ENCODE measurements at regions not wholly inside any gene's neighbourhood (a gene's known extent, or its start where the extent isn't known, plus 50 kb on each side); places are given as distances from the start of the nearest gene placed in this dataset.
"Not testable (repeated sequence)": the region's sequence is repeated elsewhere in the genome, so short reads cannot be mapped to it uniquely, and the experiment has no call there.

DNA sequence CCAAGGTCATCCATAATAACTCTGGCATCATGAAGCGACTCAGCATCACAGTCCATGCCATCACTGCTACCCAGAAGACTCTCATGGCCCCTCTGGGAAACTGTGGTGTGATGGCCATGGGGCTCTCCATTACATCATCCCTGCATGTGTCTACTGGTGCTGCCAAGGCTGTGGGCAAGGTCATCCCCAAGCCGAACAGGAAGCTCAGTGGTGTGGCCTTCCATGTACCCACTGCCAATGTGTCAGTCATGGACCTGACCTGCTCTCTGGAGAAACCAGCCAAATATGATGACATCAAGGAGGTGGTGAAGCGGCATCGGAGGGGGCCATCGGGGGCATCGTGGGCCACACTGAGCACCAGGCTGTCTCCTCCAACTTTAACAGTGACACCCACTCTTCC lies 65.1 kb upstream of the ARHGAP29 start:
- DNase-seq (ENCODE audit: low spot score) = no peak

GRCh38 chr1:94301186-94301585 lies 63.8 kb upstream of the ARHGAP29 start:
- DNase-seq (ENCODE audit: low spot score) = no peak

DNA sequence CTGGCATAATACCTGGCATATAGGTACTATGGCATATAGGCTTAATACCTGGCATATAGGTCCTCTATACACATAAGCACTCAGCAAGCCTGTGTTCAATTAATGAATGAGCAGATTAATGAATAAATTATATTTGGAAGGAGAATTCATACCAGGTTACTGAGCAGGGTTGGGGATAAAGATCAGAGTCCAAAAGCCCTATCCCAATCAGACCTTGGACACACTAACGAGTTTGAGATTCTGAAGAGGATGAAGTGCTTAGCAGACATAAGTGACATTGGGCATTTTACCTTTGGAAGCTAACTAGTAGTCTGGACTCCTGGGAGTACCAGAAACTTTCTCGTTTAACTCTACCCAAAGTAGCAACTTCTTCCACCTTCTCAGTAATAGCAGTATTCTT lies 63.3 kb upstream of the ARHGAP29 start:
- DNase-seq (ENCODE audit: low spot score) = no peak

DNA sequence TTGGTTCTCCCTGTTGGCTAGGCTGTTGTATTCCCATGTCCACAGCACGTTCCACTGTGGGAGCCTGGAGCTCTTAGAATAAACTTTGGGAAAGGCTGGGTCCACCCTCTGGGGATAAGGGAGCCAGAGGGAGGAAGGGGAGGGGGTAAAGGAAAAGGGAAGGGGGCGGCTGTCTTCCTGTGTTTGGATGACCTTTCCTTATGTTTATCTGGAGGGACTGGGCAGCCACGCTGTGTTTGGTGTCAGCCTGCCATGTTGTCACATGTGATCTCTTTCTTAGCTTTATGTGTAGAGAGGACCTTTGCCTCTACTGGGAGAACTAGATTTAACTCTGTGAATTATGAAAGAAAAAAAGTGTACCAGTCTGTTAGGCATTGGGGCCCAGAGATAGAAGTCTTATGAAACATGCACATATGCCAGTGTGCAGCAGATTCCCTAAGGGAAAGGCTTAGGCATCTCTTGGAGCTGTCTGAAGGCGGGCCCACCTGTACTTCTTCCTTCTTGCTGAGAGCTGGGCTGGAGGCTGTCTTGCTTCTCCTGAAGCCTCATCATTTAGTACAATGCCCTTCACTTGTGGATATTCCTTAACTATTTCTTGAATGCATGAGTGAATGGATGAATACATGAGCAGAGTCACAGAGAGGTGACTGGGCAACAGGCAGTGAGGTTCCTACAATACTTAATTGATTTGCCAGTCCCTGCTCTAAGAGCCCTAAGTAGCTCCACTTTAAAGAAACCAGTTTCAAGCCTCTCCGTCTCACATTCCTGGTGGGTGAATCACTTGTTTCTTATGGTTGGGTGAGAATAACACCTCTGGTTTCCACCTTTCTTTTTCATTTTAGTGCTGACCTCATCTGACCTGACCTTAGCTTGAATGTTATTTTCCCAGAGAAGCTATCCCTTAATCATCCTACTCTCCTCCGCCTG lies 62.5 kb upstream of the ARHGAP29 start:
- no peak for DNase-seq (ENCODE audit: low spot score)

DNA sequence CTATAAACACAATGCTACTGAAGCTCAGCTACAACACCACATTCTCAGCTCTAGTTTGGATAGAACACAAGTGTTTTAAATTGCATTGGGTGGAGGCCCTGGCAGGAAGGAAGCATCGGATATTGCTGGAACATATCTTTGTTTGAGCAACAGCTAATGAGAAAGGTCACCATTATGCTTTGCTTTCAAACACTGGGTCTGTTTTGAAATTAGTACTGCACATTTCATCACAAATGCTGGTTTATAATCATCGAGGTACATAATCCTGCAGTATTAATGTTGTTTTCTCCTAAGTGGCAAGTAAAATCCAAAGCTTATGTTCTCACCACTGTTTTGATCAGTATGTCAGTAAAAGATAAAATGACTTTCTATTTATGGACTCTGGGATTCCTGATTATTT lies 61.5 kb upstream of the ARHGAP29 start:
- no peak for DNase-seq (ENCODE audit: low spot score)

DNA sequence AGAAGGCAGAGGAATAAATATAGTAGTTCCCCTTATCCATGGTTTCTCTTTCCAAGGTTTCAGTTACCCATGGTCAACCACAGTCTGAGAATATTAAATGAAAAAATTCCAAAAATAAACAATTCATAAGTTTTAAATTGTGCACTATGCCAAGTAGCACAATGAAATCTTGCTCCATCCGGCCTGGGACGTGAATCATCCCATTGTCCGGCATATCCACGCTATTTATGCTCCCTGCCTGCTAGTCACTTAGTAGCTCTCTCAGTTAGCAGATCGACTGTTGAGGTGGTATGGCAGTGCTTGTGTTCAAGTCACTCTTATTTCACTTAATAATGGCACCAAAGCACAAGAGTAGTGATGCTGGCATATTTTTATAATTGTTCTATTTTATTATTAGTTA lies 58.6 kb upstream of the ARHGAP29 start:
- DNase-seq (ENCODE audit: low spot score) = no peak

DNA sequence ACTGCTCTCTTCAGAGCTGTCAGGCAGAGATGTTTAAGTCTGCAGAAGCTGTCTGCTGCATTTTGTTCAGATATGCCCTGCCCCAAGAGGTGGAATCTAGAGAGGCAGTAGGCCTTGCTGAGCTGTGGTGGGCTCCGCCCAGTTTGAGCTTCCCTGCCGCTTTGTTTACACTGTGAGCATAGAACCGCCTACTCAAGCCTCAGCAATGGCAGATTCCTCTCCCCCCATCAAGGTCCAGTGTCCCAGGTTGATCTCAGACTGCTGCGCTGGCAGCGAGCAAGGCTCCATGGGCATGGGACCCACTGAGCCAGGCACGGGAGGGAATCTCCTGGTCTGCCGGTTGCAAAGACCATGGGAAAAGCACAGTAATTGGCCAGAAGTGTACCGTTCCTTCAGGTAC lies 55.6 kb upstream of the ARHGAP29 start:
- DNase-seq (ENCODE audit: low spot score) = not testable (repeated sequence)

GRCh38 chr1:94289244-94289643 lies 51.9 kb upstream of the ARHGAP29 start:
- DNase-seq (ENCODE audit: low spot score) = not testable (repeated sequence)
